ENCODE measurements at regions not wholly inside any gene's neighbourhood (a gene's known extent, or its start where the extent isn't known, plus 50 kb on each side); places are given as distances from the start of the nearest gene placed in this dataset.
"Not testable (repeated sequence)": the region's sequence is repeated elsewhere in the genome, so short reads cannot be mapped to it uniquely, and the experiment has no call there.

GRCh38 chrX:73977542-73978169, 125.1 kb upstream of the XIST start:
- no peak overlapping the region for H4K8ac ChIP-seq (ENCODE audit: low read depth, low read length)
- no peaks in the 10 kb centered on the region for H3K4me1 ChIP-seq (ENCODE audit: control insufficient read depth in 1 of 2, insufficient read depth in 2 of 2, low read length in 2 of 2)
- no peaks in the 10 kb centered on the region for H3K9me3 ChIP-seq (ENCODE audit: insufficient read depth, low read depth, low read length)
- H2BK120ac ChIP-seq (ENCODE audit: insufficient read depth, low read length, poor library complexity): no peak overlapping the region
- no peak overlapping the region for H3K4me2 ChIP-seq (ENCODE audit: low read length)
- no peak overlapping the region for H3K27ac ChIP-seq (ENCODE audit: low read depth, low read length)
- no peak overlapping the region for H2BK12ac ChIP-seq (ENCODE audit: low read length)
- no peak overlapping the region for H3K23ac ChIP-seq (ENCODE audit: low read length)
- H2AK5ac ChIP-seq (ENCODE audit: low read length): no peak overlapping the region
- no peak overlapping the region for H3K4ac ChIP-seq (ENCODE audit: low read depth, low read length)
- H4K91ac ChIP-seq (ENCODE audit: low read depth, low read length): no peak overlapping the region
- no peak overlapping the region for H4K12ac ChIP-seq (ENCODE audit: low read depth, low read length)
- H3K4me3 ChIP-seq (ENCODE audit: low read depth, low read length): no peak overlapping the region
- H3K27me3 ChIP-seq (ENCODE audit: insufficient read depth, low read length): no peaks in the 10 kb centered on the region
- no peak overlapping the region for H2AFZ ChIP-seq (ENCODE audit: insufficient read depth, low read length, poor library complexity)
- H3K79me2 ChIP-seq (ENCODE audit: control insufficient read depth, insufficient read depth, low read length, poor library complexity): no peaks in the 10 kb centered on the region
- H2BK5ac ChIP-seq (ENCODE audit: low read depth, low read length, poor library complexity): no peak overlapping the region
- H3K18ac ChIP-seq (ENCODE audit: low read length): no peak overlapping the region
- no peak overlapping the region for H3K14ac ChIP-seq (ENCODE audit: low read length)
- H3K79me1 ChIP-seq (ENCODE audit: low read length): no peaks in the 10 kb centered on the region
- H3K36me3 ChIP-seq (ENCODE audit: control insufficient read depth in 1 of 2, insufficient read depth in 2 of 2, low read length in 2 of 2): no peaks in the 10 kb centered on the region
- no peak for DNase-seq
- H3K9ac ChIP-seq (ENCODE audit: low read length): no peak overlapping the region
- no CpG with 5 or more reads among the region's 8 CpGs for WGBS (ENCODE audit: extremely low coverage, insufficient coverage, insufficient read length)

- not testable (repeated sequence) for H4K12ac ChIP-seq (ENCODE audit: low read depth, low read length); H3K79me2 ChIP-seq (ENCODE audit: control insufficient read depth, insufficient read depth, low read length, poor library complexity); H3K9ac ChIP-seq (ENCODE audit: low read length); H3K4ac ChIP-seq (ENCODE audit: low read depth, low read length); H3K27me3 ChIP-seq (ENCODE audit: insufficient read depth, low read length); H2BK12ac ChIP-seq (ENCODE audit: low read length); H3K36me3 ChIP-seq (ENCODE audit: control insufficient read depth in 1 of 2, insufficient read depth in 2 of 2, low read length in 2 of 2); H3K9me3 ChIP-seq (ENCODE audit: insufficient read depth, low read depth, low read length); H2AFZ ChIP-seq (ENCODE audit: insufficient read depth, low read length, poor library complexity); H3K4me3 ChIP-seq (ENCODE audit: low read depth, low read length); H3K79me1 ChIP-seq (ENCODE audit: low read length); H3K18ac ChIP-seq (ENCODE audit: low read length); H2BK120ac ChIP-seq (ENCODE audit: insufficient read depth, low read length, poor library complexity); H3K27ac ChIP-seq (ENCODE audit: low read depth, low read length); H2BK5ac ChIP-seq (ENCODE audit: low read depth, low read length, poor library complexity); H3K23ac ChIP-seq (ENCODE audit: low read length); H4K91ac ChIP-seq (ENCODE audit: low read depth, low read length); DNase-seq; H3K14ac ChIP-seq (ENCODE audit: low read length); H4K8ac ChIP-seq (ENCODE audit: low read depth, low read length); H3K4me2 ChIP-seq (ENCODE audit: low read length); H2AK5ac ChIP-seq (ENCODE audit: low read length)
- WGBS (ENCODE audit: extremely low coverage, insufficient coverage, insufficient read length): no CpG with 5 or more reads among the region's 22 CpGs
- peaks cover 4 to 16% of the 10 kb centered on the region in 2 experiments for H3K4me1 ChIP-seq (ENCODE audit: control insufficient read depth in 1 of 2, insufficient read depth in 2 of 2, low read length in 2 of 2)
These were observed 114.9 kb upstream of the XIST start for GRCh38 chrX:73967461-73967860.

DNA sequence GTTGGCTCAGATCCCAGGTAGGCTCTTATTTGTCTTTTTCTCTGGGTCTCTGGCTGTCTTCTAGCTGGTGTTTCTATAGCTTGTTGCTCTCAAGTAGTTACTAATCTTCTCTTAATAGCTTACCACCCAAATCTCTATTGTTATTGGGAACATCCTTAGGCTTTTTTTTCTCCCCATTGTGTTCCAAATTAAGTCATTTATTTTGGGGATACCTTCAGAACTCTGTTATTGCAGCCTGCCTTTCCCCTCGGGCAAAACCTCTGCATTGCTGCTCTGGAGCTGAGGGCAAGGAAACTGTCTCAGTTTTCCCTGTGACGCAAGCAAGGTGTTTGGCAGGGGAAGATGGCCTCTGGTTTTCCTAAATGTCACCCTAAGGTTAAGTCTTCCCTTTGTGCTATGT, 113.3 kb upstream of the XIST start:
- no peak overlapping the region for H2BK120ac ChIP-seq (ENCODE audit: insufficient read depth, low read length, poor library complexity)
- no peak for DNase-seq
- peaks cover 4 to 16% of the 10 kb centered on the region in 2 experiments for H3K4me1 ChIP-seq (ENCODE audit: control insufficient read depth in 1 of 2, insufficient read depth in 2 of 2, low read length in 2 of 2)
- H3K36me3 ChIP-seq (ENCODE audit: control insufficient read depth in 1 of 2, insufficient read depth in 2 of 2, low read length in 2 of 2): peaks cover 0 to 3% of the 10 kb centered on the region in 2 experiments
- no CpG with 5 or more reads among the region's 2 CpGs for WGBS (ENCODE audit: extremely low coverage, insufficient coverage, insufficient read length)
- H3K27me3 ChIP-seq (ENCODE audit: insufficient read depth, low read length): no peaks in the 10 kb centered on the region
- H4K91ac ChIP-seq (ENCODE audit: low read depth, low read length): no peak overlapping the region
- no peak overlapping the region for H3K4me3 ChIP-seq (ENCODE audit: low read depth, low read length)
- no peak overlapping the region for H3K4me2 ChIP-seq (ENCODE audit: low read length)
- H3K4ac ChIP-seq (ENCODE audit: low read depth, low read length): no peak overlapping the region
- H3K79me1 ChIP-seq (ENCODE audit: low read length): no peaks in the 10 kb centered on the region
- no peak overlapping the region for H4K12ac ChIP-seq (ENCODE audit: low read depth, low read length)
- no peak overlapping the region for H3K9ac ChIP-seq (ENCODE audit: low read length)
- H3K9me3 ChIP-seq (ENCODE audit: insufficient read depth, low read depth, low read length): no peaks in the 10 kb centered on the region
- no peak overlapping the region for H3K23ac ChIP-seq (ENCODE audit: low read length)
- no peak overlapping the region for H3K14ac ChIP-seq (ENCODE audit: low read length)
- H2AFZ ChIP-seq (ENCODE audit: insufficient read depth, low read length, poor library complexity): no peak overlapping the region
- no peak overlapping the region for H2BK5ac ChIP-seq (ENCODE audit: low read depth, low read length, poor library complexity)
- H3K18ac ChIP-seq (ENCODE audit: low read length): no peak overlapping the region
- H4K8ac ChIP-seq (ENCODE audit: low read depth, low read length): no peak overlapping the region
- peak overlapping the region; percentile 25 for H3K27ac ChIP-seq (ENCODE audit: low read depth, low read length)
- no peak overlapping the region for H2BK12ac ChIP-seq (ENCODE audit: low read length)
- H3K79me2 ChIP-seq (ENCODE audit: control insufficient read depth, insufficient read depth, low read length, poor library complexity): no peaks in the 10 kb centered on the region
- no peak overlapping the region for H2AK5ac ChIP-seq (ENCODE audit: low read length)

DNA sequence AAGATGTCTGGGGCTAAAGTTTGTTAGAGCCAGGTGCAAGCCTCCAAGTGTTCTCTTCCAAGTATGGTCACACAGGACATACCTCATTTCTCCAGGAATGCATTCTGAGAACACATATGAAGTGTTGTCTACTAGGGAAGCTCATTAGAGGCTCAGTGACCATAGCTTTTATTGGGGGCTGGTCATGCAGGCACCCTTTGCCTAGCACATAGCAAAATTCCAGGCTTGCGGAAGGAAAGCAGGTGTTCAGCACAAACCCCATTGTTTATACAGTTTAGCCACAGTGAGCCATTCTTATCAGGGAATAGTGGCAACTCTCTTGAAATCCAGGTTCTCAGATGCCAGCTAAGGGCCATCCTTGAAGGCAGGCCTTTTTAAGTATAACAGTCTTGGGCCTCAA, 112.1 kb upstream of the XIST start:
- DNase-seq: no peak
- H3K9me3 ChIP-seq (ENCODE audit: insufficient read depth, low read depth, low read length): no peaks in the 10 kb centered on the region
- no peak overlapping the region for H3K14ac ChIP-seq (ENCODE audit: low read length)
- H2BK120ac ChIP-seq (ENCODE audit: insufficient read depth, low read length, poor library complexity): no peak overlapping the region
- H3K27ac ChIP-seq (ENCODE audit: low read depth, low read length): no peak overlapping the region
- H3K9ac ChIP-seq (ENCODE audit: low read length): no peak overlapping the region
- no peaks in the 10 kb centered on the region for H3K79me1 ChIP-seq (ENCODE audit: low read length)
- H3K4me3 ChIP-seq (ENCODE audit: low read depth, low read length): no peak overlapping the region
- no peak overlapping the region for H4K91ac ChIP-seq (ENCODE audit: low read depth, low read length)
- peaks cover 4 to 16% of the 10 kb centered on the region in 2 experiments for H3K4me1 ChIP-seq (ENCODE audit: control insufficient read depth in 1 of 2, insufficient read depth in 2 of 2, low read length in 2 of 2)
- no peak overlapping the region for H3K4ac ChIP-seq (ENCODE audit: low read depth, low read length)
- no peaks in the 10 kb centered on the region for H3K79me2 ChIP-seq (ENCODE audit: control insufficient read depth, insufficient read depth, low read length, poor library complexity)
- H2BK12ac ChIP-seq (ENCODE audit: low read length): no peak overlapping the region
- no peak overlapping the region for H3K18ac ChIP-seq (ENCODE audit: low read length)
- H2AFZ ChIP-seq (ENCODE audit: insufficient read depth, low read length, poor library complexity): no peak overlapping the region
- no peaks in the 10 kb centered on the region for H3K27me3 ChIP-seq (ENCODE audit: insufficient read depth, low read length)
- H4K8ac ChIP-seq (ENCODE audit: low read depth, low read length): no peak overlapping the region
- peaks cover 0 to 3% of the 10 kb centered on the region in 2 experiments for H3K36me3 ChIP-seq (ENCODE audit: control insufficient read depth in 1 of 2, insufficient read depth in 2 of 2, low read length in 2 of 2)
- no peak overlapping the region for H2BK5ac ChIP-seq (ENCODE audit: low read depth, low read length, poor library complexity)
- H3K4me2 ChIP-seq (ENCODE audit: low read length): no peak overlapping the region
- no CpG with 5 or more reads among the region's 1 CpG for WGBS (ENCODE audit: extremely low coverage, insufficient coverage, insufficient read length)
- H3K23ac ChIP-seq (ENCODE audit: low read length): no peak overlapping the region
- H2AK5ac ChIP-seq (ENCODE audit: low read length): no peak overlapping the region
- H4K12ac ChIP-seq (ENCODE audit: low read depth, low read length): no peak overlapping the region

Data from trophoblast cell (in vitro differentiated cells and primary cell).